WTC11 (cell line): ENCODE measurements at regions not wholly inside any gene's neighbourhood (a gene's known extent, or its start where the extent isn't known, plus 50 kb on each side); places are given as distances from the start of the nearest gene placed in this dataset.

Experiments
- ATF1 ChIP-seq: sonication (generic); formaldehyde crosslinking; IDR thresholded peaks from 2 replicates; pipeline ENCODE4 v1.8.1; 2023; ENCODE audit warnings: mild to moderate bottlenecking, moderate library complexity, missing genetic modification reagents
- ATF3 ChIP-seq: sonication (generic); formaldehyde crosslinking; conservative IDR thresholded peaks from 2 replicates; pipeline ENCODE4 v1.8.1; 2022; ENCODE audit warnings: mild to moderate bottlenecking, missing genetic modification reagents
- STAT6 ChIP-seq: sonication (generic); formaldehyde crosslinking; conservative IDR thresholded peaks from 2 replicates; pipeline ENCODE4 v1.8.1; 2023; ENCODE audit warnings: mild to moderate bottlenecking, low read depth, missing genetic modification reagents, moderate library complexity
- ZBTB21 ChIP-seq: sonication (generic); formaldehyde crosslinking; IDR thresholded peaks from 2 replicates; pipeline ENCODE4 v1.8.1; 2023; ENCODE audit warnings: mild to moderate bottlenecking, missing genetic modification reagents, borderline replicate concordance
- TF ChIP-seq, protein P1 (sequence below): fragments of 200-600 bp; IDR thresholded peaks from 2 replicates; pipeline ENCODE4 v1.8.0; 2022; ENCODE audit warnings: antibody characterized with exemption

GRCh38 chr10:128775743-128776142 lies 649.5 kb upstream of the MKI67 start:
- TF ChIP-seq ATF1 (CRISPR knock-in tag) (no peak), ZBTB21 (no peak), STAT6 (no peak), ATF3 (CRISPR knock-in tag) (no peak)
- TF ChIP-seq, protein P1, sequence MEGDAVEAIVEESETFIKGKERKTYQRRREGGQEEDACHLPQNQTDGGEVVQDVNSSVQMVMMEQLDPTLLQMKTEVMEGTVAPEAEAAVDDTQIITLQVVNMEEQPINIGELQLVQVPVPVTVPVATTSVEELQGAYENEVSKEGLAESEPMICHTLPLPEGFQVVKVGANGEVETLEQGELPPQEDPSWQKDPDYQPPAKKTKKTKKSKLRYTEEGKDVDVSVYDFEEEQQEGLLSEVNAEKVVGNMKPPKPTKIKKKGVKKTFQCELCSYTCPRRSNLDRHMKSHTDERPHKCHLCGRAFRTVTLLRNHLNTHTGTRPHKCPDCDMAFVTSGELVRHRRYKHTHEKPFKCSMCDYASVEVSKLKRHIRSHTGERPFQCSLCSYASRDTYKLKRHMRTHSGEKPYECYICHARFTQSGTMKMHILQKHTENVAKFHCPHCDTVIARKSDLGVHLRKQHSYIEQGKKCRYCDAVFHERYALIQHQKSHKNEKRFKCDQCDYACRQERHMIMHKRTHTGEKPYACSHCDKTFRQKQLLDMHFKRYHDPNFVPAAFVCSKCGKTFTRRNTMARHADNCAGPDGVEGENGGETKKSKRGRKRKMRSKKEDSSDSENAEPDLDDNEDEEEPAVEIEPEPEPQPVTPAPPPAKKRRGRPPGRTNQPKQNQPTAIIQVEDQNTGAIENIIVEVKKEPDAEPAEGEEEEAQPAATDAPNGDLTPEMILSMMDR: no peak
